HG02970 (cell line): ENCODE measurements at regions not wholly inside any gene's neighbourhood (a gene's known extent, or its start where the extent isn't known, plus 50 kb on each side); places are given as distances from the start of the nearest gene placed in this dataset.
"Not testable (repeated sequence)": the region's sequence is repeated elsewhere in the genome, so short reads cannot be mapped to it uniquely, and the experiment has no call there.

Experiments
- ATAC-seq: cut with Tn5 transposase; IDR thresholded peaks from one replicate; pipeline ENCODE4 v1.9.1; 2021; ENCODE audit warnings: mild to moderate bottlenecking, moderate library complexity, moderate number of reproducible peaks; ENCODE audit not compliant: unreplicated experiment, low FRiP score

DNA sequence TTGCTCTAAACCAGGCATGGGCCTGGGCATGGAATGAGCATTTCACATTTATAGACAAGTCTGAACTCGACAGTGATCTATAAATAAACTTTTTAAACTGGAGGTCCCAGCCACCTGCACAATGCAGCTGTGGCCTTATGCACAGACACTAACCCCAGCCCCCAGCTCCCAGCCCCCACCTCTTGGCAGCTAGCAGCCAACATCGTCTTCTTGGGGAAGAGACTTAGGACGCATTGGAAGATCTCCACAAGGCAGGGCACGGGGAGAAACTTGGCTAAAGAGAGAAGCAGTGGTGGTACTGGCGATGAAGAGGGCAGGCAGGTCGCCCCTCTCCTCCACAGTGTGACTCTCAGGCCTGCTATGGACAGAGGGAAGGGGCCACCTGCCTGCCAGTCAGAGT is 213.2 kb downstream of the ANAPC1 start:
- ATAC-seq, result no peak

DNA sequence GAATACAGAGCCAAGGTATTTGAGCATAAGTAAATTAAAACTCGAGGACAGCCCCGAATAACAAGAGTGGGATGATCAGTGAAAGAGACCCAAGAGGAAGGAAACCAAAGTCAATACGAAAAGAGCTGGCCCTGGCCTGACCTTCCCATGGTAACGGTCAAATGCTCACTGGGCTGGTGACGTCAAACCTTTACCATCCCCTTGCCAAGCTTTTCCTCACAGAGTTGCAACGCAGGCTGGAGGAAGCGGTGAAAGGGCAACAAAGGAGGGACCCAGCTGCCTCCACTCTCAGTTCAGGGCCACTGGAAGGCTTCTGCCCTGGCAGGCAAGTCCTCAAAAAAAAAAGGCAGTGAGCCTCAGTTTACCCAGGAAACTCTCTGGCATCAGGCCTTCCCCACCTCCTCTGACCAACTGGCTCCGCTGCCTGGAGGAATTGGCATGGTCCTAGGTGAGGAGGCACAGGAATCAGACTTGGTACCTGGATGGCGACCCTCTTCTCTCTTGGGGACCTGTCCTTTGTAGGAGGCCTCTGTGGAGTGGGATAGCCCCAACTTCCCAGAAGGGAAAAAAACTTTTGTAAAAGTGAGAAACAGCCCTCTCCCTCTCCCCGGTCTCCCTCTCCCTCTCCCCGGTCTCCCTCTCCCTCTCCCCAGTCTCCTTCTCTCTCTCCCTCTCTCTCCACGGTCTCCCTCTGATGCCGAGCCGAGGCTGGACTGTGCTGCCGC is 212.4 kb downstream of the ANAPC1 start:
- ATAC-seq, result no peak

DNA sequence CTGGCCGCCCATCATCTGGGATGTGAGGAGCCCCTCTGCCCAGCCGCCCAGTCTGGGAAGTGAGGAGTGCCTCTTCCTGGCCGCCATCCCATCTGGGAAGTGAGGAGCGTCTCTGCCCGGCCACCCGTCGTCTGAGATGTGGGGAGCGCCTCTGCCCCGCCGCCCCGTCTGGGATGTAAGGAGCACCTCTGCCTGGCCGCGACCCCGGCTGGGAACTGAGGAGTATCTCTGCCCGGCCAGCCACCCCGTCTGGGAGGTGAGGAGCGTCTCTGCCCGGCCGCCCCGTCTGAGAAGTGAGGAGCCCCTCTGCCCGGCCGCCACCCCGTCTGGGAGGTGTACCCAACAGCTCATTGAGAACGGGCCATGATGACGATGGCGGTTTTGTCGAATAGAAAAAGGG is 211.4 kb downstream of the ANAPC1 start:
- not testable (repeated sequence) for ATAC-seq

DNA sequence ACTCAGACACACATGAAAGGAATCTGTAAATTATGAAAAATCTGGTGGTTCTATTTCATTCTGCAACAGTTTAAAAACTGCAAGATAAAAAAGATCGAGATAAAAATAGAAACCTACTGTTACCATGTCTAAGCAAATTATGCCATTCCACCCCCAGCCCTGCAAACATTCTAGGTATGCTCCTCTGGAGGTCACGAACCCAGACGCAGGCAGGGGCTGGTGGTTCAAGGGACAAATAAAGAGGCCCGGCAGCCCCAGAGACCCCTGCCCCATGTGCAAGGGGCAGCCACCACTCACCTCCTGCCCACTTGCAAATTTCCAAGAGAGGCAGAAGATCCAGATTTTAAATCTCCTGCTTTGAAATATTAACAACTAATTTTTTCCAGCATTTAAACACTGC is 210.5 kb downstream of the ANAPC1 start:
- ATAC-seq, result no peak

DNA sequence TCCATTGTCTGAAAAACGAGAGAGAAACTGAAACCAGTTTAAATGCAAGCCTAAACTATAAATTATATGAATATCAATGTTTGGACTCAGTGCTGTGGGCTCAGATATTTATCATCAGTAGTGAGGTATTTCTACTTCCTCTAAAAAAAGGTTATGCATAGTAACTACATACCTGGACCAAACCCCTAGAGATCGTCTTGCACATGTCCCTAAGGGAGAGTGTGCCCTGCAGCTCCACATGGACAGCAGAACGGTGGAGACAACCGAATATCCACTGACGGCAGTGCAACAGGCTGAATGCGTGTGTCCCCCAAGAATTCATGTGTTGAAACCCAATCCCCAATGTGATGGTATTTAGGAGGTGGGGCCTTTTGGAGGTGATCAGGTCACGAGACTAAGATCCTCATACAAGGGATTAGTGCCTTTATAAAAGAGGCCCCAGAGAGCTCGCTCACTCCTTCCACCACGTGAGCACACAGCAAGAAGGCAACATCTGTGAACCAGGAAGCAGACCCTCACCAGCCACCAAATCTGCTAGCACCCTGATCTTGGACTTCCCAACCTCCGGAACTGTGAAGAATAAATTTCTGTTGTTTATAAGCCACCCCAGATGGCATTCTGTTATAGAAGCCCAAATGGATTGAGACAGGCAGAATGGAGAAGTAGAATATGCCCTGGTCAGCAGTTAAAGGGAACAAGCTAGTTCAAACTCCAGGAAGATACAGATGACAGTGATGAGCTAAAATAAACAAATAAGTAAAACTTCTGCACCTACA is 208.4 kb downstream of the ANAPC1 start:
- no peak for ATAC-seq

DNA sequence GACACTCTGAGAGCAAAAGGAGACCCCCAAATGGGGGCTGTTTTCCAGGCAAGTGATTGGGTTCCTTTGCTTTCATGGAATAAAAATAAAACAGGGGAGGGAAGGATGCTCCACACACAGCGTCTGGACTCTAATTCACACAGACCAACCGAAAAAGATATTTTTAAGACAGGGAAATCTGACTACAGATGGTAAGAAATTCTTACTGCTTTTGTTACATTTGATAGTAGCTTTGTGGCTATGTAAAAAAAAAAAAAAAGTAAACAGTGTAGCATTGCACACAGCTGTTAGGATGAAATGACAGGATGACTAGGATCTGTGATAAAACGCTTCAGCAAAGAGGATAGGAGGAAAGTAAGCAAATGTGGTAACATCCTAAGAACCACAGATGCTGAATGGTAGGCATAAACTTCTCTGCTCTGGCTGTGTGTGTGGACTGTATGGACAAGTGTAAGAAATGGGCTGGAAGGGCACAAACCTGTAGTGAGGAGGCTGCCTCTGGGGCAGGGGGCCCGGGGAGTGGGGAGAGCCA is 207.6 kb downstream of the ANAPC1 start:
- no peak for ATAC-seq

DNA sequence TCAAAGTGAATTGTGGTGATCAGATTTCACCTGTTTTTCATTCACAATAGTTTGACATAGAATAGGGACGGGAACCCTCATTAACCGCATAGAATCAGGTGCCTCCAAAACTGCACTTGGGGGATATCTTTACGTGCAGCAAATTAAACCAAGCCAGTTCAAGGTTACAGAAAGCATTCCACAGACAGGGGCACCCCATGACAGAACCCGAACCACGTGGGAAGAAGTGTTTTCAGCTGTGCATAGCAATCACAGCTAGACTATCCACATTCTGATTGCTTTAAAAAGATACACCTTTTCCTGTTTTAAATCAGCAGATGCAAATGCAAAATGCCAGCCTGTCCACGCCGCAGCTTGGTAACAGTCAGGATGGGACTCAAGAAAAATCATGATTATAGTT is 205.8 kb downstream of the ANAPC1 start:
- ATAC-seq, result no peak

DNA sequence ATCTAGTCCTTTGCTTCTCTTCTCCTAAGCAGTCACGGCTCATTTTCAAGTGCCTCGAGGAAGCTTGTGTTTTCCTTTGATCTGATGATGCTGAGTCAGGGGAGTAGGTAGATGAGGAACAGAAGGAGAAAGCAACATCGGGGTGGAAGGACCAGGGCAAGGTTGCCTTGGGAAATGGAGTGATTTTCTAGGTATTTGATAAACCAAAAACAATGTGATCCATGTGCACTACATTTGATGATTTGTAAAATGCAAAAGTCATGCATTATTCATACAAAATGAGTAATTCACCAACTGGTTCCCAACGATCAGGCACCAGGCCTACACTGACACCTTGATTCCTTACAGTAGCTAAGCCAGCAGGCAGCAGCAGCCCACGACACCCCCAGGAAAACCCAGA is 205.3 kb downstream of the ANAPC1 start:
- no peak for ATAC-seq

DNA sequence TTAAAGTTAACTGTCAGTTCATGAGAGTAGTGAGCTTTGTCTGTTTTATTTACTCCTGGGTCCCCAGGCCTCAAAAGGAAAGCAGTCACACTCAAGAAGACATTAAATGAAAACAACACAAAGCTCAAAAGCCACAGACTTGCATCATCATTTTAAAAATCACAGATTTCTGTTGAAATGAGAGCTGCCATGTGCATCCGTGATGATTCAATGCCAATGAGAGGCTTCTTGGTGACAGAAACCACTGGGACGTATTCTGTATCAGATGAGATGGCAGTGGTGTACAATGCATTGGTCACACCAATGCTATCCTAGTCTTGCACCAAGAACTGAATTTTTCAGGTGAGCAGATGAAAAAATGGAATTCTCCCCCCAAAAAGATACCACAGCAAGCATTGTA is 204.8 kb downstream of the ANAPC1 start:
- ATAC-seq, result no peak

DNA sequence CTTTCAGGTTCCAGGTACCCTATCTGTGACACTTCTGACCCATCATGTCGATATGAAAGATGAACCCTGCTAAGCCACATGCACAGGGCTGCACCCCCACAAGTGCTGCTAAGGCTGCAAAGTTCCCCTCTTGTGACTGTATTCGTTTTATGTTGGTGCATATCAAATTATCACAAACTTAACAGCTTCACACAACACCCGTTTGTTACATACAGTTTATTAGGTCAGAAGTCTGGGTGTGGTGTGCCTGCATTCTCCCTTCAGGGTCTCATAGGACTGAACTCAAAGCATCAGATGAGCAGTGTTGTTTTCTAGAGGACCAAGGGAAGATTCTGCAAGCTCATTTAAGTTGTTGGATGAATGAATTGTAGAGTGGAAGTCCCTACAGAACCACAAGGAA is 199.4 kb downstream of the ANAPC1 start:
- no peak for ATAC-seq

DNA sequence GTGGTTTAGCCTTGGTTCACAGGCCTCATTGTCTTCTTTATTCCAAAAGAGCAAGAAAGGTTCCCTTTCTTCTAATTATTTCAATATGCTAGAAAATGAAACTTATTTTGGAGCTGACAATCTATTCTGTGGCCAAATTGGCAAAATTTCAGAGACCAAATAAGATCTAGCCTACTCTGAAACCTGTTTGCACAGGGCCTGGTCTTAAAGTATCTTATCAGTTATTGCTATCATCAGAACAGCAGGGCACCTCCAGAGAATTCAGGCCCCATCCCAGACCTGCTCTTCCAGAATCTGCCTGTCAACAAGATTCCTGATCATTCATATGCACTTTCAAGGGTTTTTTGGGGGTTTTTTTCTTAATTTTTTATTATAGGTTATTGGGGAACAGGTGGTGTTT is 198.7 kb downstream of the ANAPC1 start:
- ATAC-seq, result no peak

DNA sequence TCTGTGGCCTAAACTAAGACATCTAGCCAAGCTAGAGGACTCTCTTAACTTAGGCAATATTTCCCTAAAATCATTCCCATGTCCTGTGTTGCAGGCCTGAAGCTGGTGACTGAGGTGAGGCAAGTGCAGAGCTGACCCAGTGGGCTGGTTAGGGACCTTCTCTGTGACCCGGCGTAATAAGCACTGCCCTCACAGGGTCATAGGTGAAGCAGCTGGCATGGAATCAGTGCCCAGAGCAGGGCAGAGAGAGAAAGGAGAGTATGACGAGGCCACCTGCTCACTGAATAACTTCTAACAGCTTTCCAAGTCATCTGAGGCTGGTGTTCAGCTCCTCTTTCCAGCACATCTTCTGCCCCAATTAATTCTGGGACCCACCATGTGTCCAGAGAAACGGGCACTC is 197.0 kb downstream of the ANAPC1 start:
- no peak for ATAC-seq

DNA sequence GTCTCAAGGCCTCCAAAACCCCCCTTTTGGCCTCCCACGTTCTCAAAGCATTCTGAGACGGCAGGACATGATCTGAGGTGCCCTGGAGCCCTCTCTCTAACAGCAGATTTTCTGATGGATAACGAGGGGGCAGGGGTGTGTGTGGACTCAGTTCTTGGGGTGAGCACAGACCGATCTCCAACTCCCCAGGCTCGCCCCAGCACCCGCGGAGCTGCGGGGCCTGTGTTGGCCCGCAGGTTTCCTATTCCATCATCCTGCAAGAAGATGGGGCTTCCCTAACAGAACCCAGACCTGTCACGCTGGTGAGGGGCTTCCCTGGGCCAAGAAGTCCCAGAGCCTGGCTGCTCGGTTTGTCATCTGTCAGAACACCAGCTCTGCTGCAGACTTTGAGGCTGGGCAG is 196.1 kb downstream of the ANAPC1 start:
- ATAC-seq, result no peak

DNA sequence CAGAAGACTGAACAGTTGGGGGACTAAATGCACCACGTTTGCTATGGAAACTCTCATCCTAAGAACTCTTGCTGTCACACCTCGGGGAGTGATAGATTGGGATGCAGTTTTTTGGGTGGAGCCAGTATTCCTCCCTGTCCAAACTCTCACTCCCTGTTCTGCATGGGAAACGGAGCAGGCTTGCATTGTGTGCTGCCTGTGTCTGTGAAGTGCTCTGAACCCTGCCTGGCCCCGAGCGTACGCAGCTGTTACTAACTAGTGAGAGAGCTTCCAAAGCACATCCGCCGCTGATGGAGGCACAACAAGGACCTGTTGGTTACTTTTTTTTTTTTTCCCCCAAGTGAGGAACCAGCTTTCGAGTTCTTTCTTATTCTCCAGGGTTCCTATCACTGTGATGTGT is 195.5 kb downstream of the ANAPC1 start:
- ATAC-seq, result no peak

DNA sequence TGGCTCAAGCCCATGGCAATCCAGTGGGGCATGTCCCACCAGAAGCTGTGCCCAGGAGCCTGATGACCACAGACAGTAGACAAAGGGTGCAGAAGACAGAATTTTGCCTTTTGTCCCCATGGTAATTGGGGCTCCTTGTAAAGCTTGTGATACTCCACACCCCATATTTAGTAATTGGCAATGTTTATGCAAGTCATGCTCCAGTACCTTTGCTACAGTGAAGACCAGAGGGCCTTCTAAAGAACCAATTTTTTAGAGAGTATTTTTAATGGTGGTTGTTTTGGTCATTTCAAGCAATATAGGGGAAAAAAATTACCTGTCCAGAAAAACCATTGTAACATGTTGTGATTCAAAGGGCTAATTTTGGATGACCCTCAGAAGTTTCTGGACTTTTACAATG is 194.8 kb downstream of the ANAPC1 start:
- ATAC-seq, result no peak

DNA sequence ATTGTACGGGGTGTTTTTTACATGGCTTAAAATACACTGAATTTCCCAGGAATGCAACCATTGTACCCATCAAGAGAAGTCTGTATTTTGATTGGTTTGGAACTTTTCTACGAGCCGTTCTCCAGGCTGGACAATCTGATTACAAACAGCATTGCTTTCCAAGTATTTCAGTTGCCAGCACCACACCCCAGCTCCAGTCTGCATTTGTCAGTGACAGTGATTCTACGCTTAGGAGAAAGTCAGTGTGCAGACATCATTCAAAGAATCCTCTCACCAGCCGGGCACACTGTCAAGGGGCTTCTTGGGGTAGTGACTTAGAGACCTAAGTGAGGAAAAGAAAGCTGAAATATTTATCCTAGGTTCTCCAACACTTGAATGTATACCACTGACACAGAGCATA is 194.1 kb downstream of the ANAPC1 start:
- ATAC-seq, result no peak

DNA sequence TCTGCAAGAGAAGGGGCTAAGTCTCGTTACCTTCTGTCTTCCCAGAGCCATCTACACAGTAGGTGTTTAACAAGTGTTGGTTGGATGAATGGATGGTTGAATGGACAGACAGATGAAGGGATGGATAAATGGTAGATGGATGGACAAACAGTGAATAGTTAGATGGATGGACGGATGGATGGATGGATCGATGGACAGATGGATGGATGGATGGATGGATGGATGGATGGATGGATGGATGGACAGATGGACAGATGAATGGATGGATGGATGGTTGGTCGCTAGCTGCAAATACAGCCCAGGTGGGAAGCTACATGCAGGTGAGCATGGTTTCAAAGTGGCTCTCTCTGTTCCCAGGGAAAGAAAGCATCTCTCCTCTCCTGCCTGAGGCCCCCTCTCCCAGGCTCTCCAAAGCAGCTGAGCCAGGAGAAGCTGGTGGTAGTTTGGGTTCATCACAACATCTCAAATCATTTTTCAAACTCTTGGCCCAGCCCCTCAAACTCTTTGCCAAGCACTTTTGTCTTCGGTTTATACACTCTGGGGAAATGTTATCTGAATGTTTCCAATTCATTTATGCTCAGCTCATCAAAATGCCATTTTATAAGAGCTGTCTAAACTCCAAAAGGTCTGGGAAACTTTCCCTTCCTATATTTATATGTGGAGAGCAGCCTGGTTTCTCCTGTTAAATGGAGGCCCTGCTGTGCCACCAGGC is 192.7 kb downstream of the ANAPC1 start:
- no peak for ATAC-seq

DNA sequence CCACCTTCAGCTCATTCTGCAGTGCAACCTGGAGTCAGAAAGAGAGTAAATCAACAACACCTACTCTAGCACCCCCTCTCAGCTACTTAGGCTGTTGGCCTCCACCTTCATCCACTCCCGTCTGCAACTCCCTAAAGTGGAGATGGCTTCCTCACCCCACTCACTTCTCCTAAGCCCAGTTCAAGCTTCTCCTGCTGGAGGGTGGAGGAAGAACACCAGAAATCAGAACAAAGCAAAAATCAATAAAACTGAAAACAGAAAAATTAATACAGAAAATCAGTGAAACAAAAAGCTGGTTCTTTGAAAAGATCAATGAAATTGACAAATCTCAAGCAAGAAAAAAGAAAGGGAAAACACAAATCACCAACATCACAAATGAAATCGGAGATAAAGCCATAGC is 191.7 kb downstream of the ANAPC1 start:
- no peak for ATAC-seq

DNA sequence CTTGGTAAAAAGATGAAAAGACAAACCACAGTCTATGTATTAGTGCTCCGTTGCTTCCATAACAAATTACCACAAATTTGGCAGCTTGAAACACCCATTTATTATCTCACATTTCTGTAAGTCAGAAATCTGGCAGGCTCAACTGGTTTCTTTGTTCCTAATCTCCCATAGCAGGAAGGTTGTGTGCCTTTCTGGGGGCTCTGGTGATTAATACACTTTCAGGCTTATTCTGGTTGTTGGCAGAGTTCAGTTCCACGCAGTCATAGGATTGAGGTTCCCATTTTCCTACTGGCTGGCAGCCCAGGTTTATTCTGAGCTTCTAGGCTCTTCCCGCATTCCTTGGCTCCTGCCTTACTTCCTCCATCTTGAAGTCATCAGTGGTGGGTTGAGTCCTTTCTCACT is 189.3 kb downstream of the ANAPC1 start:
- no peak for ATAC-seq

DNA sequence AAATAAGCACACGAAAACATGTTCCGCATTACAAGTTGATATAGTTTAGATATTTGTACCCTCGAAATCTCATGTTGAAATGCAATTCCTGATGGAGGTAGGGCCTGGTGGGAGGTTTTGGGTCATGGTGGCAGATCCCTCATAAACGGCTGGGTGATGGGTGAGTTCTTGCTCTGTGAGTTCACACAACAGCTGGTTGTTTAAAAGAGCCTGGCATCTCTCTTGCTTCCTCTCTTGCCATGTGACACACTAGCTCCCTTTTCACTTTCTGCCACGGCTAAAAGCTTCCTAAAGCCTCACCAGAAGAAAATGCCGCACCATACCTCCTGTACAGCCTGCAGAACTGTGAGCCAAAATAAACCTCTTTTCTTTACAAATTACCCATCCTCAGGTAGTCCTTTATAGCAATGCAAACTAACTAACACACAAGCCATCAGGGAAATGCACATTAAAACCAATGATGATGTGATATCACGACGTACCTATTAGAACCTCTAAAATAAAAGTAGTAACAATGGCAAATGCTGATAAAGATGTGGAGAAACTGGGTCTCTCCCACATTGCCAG is 188.5 kb downstream of the ANAPC1 start:
- ATAC-seq, result no peak

DNA sequence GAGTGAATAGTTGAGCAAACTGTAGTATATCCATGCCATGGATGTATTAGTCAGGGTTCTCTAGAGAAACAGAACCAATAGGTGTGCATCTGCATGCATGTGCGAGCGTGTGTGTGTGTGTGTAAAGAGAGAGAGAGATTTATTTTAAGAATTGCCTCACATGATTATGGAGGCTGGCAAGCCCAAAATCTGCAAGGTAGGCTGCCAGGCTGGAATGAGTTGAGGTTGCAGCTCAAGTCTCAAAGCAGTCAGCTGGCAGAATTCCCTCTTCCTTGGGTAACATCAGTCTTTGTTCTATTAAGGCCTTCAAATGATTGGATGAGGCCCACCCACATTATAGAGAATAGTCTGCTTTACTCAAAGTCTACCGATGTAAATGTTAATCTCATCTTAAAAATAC is 187.8 kb downstream of the ANAPC1 start:
- no peak for ATAC-seq
